Endodermal cell (in vitro differentiated cells): ENCODE measurements at regions not wholly inside any gene's neighbourhood (a gene's known extent, or its start where the extent isn't known, plus 50 kb on each side); places are given as distances from the start of the nearest gene placed in this dataset.

ENCODE experiments used
- DNase-seq: peaks from one replicate; pipeline ENCODE4 v3.0.0-alpha.2; 2017
- H3K27ac ChIP-seq: 2 replicates; pipeline ENCODE4 v1.5.1; 2013; ENCODE audit warnings: mild to moderate bottlenecking, low read depth, low read length, moderate library complexity
- H3K27me3 ChIP-seq: 2 replicates; pipeline ENCODE4 v1.6.1; 2013; ENCODE audit warnings: mild to moderate bottlenecking, low read length, moderate library complexity; ENCODE audit not compliant: insufficient read depth, control insufficient read depth, poor library complexity, severe bottlenecking
- H3K36me3 ChIP-seq: 2 replicates; pipeline ENCODE4 v1.7.0; 2013; ENCODE audit warnings: mild to moderate bottlenecking, low read length, moderate library complexity; ENCODE audit not compliant: control insufficient read depth, insufficient read depth
- H3K4me1 ChIP-seq: one replicate; pipeline ENCODE4 v1.7.0; 2013; ENCODE audit warnings: low read length; ENCODE audit not compliant: control insufficient read depth, insufficient read depth
- H3K4me3 ChIP-seq: 2 replicates; pipeline ENCODE4 v1.5.1; 2013; ENCODE audit warnings: mild to moderate bottlenecking, low read length, moderate library complexity
- H3K9ac ChIP-seq: 2 replicates; pipeline ENCODE4 v1.6.1; 2013; ENCODE audit warnings: mild to moderate bottlenecking, low read length, moderate library complexity; ENCODE audit not compliant: poor library complexity, severe bottlenecking; ENCODE audit errors: extremely low read depth
- H3K9me3 ChIP-seq: 2 replicates; pipeline ENCODE4 v1.6.1; 2013; ENCODE audit warnings: mild to moderate bottlenecking, low read length, moderate library complexity; ENCODE audit not compliant: control insufficient read depth
- H3K27ac Mint-ChIP-seq: 2 replicates; pipeline ENCODE4 v1.8.0; 2020; ENCODE audit warnings: mixed read lengths
- H3K27me3 Mint-ChIP-seq: 2 replicates; pipeline ENCODE4 v1.8.0; 2021; ENCODE audit warnings: mild to moderate bottlenecking, mixed read lengths; ENCODE audit not compliant: insufficient read depth
- H3K36me3 Mint-ChIP-seq: 2 replicates; pipeline ENCODE4 v1.8.0; 2020; ENCODE audit warnings: low read depth, mixed read lengths
- H3K4me1 Mint-ChIP-seq: 2 replicates; pipeline ENCODE4 v1.8.0; 2020; ENCODE audit warnings: mixed read lengths
- H3K4me3 Mint-ChIP-seq: 2 replicates; pipeline ENCODE4 v1.8.0; 2020; ENCODE audit warnings: mild to moderate bottlenecking, moderate library complexity, mixed read lengths
- H3K9me3 Mint-ChIP-seq: 2 replicates; pipeline ENCODE4 v1.8.0; 2020; ENCODE audit warnings: mild to moderate bottlenecking, mixed read lengths
- WGBS, 2 experiments: methylation state at CpG; one replicate each; pipeline versions ENCODE4 v1.1.5 to v1.1.7; 2013; ENCODE audit warnings: missing lambda C conversion rate in 2 of 2, mixed read lengths in 1 of 2; ENCODE audit not compliant: insufficient coverage in 1 of 2, insufficient read length in 1 of 2; 5-methylcytosine and 5-hydroxymethylcytosine counted together
- TF ChIP-seq, protein P1 (sequence below): fragments of 200-600 bp; sonication (generic); conservative IDR thresholded peaks from 2 replicates; pipeline ENCODE4 v1.5.0; 2021; ENCODE audit warnings: antibody characterized with exemption, mild to moderate bottlenecking

DNA sequence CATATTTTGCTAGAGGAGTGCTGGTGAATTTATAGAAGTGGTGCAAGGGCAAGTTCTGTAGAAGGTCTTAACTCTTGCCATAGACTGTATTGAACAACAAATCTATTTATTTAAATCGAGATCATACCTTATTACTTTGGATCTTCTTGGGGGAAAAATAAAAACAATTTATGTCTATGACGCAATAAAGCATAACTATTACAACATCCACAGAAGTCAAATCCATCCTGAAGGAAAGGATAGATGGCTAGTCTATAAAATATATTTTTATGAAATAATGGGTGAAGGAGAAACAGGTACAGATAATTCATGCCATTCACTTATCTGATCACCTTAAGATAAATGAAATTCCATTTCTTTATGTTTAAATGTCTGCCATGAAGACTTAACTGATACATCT lies 1168.8 kb upstream of the AGA start:
- no peak overlapping the region for H3K9ac ChIP-seq
- no peak for DNase-seq
- no peak overlapping the region for H3K4me3 ChIP-seq
- Mint-ChIP-seq H3K27ac (no peak overlapping the region), H3K4me1 (no peaks in the 10 kb centered on the region), H3K36me3 (no peaks in the 10 kb centered on the region), H3K9me3 (no peaks in the 10 kb centered on the region), H3K27me3 (no peaks in the 10 kb centered on the region), H3K4me3 (no peak overlapping the region)
- no peaks in the 10 kb centered on the region for H3K9me3 ChIP-seq
- H3K27ac ChIP-seq = no peak overlapping the region
- H3K27me3 ChIP-seq = no peaks in the 10 kb centered on the region
- no CpG with 5 or more reads among the region's 2 CpGs for WGBS, 2 experiments
- no peaks in the 10 kb centered on the region for H3K4me1 ChIP-seq
- H3K36me3 ChIP-seq = no peaks in the 10 kb centered on the region
- TF ChIP-seq, protein P1, sequence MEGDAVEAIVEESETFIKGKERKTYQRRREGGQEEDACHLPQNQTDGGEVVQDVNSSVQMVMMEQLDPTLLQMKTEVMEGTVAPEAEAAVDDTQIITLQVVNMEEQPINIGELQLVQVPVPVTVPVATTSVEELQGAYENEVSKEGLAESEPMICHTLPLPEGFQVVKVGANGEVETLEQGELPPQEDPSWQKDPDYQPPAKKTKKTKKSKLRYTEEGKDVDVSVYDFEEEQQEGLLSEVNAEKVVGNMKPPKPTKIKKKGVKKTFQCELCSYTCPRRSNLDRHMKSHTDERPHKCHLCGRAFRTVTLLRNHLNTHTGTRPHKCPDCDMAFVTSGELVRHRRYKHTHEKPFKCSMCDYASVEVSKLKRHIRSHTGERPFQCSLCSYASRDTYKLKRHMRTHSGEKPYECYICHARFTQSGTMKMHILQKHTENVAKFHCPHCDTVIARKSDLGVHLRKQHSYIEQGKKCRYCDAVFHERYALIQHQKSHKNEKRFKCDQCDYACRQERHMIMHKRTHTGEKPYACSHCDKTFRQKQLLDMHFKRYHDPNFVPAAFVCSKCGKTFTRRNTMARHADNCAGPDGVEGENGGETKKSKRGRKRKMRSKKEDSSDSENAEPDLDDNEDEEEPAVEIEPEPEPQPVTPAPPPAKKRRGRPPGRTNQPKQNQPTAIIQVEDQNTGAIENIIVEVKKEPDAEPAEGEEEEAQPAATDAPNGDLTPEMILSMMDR = no peak

DNA sequence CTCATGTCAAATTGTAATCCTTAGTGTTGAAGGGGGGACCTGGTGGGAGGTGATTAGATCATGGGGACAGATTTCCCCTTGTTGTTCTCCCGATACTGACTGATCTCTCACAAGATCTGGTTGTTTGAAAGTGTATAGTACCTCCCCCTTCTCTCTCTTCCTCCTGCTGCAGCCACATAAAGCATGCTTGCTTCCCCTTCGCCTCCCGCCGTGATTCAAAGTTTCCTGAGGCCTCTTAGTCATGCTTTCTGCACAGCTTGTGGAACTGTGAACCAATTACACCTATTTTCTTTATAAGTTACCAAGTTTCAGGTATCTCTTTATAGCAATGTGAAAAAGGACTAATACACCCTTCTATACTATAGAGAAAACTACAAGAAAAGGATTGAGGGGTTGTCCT lies 1170.5 kb upstream of the AGA start:
- DNase-seq = no peak
- Histone ChIP-seq H3K27me3 (no peaks in the 10 kb centered on the region), H3K4me1 (no peaks in the 10 kb centered on the region), H3K9me3 (no peaks in the 10 kb centered on the region), H3K4me3 (no peak overlapping the region), H3K9ac (no peak overlapping the region), H3K36me3 (no peaks in the 10 kb centered on the region), H3K27ac (no peak overlapping the region)
- 80 to 85% methylated on average over 1 to 4 of the region's 4 CpGs for WGBS, 2 experiments
- Mint-ChIP-seq H3K27ac (no peak overlapping the region), H3K4me3 (no peak overlapping the region), H3K9me3 (no peaks in the 10 kb centered on the region), H3K36me3 (no peaks in the 10 kb centered on the region), H3K4me1 (no peaks in the 10 kb centered on the region), H3K27me3 (no peaks in the 10 kb centered on the region)
- TF ChIP-seq, protein P1 = no peak

DNA sequence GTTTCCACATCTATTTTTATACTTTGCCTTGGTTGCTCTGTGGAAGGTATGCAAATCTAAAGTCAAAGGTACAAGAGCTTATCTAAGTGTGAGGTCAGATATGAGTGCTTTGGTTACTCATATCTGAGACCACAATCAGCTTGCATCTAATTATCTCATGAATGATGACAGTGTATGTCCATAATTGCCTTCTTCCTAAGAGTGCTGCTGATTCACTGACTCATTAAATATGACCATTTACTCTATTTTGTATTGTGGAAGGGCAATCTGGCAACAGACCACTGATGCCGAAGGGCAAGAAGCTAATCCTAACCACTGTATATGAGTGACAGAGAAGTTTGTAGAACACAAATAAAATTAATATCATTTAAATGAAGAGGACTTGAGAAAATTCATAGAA lies 1190.2 kb upstream of the AGA start:
- Histone ChIP-seq H3K4me1 (no peaks in the 10 kb centered on the region), H3K27ac (no peak overlapping the region), H3K9me3 (no peaks in the 10 kb centered on the region), H3K4me3 (no peak overlapping the region), H3K27me3 (no peaks in the 10 kb centered on the region), H3K9ac (no peak overlapping the region), H3K36me3 (no peaks in the 10 kb centered on the region)
- Mint-ChIP-seq H3K4me3 (no peak overlapping the region), H3K27me3 (no peaks in the 10 kb centered on the region), H3K4me1 (no peaks in the 10 kb centered on the region), H3K36me3 (no peaks in the 10 kb centered on the region), H3K27ac (no peak overlapping the region), H3K9me3 (no peaks in the 10 kb centered on the region)
- no peak for DNase-seq
- TF ChIP-seq, protein P1 = no peak
- 83% methylated on average over 1 of the region's 1 CpG; no CpG with 5 or more reads in 1 of the 2 experiments for WGBS, 2 experiments
